Vagina (tissue), 2 donors: ENCODE measurements at regions not wholly inside any gene's neighbourhood (a gene's known extent, or its start where the extent isn't known, plus 50 kb on each side); places are given as distances from the start of the nearest gene placed in this dataset.

ENCODE experiments used
- DNase-seq, 2 donors: peaks; one replicate each; pipeline ENCODE4 v3.0.0-alpha.2; 2017; ENCODE audit errors: extremely low spot score in 2 of 2
- H3K27ac ChIP-seq: fragments of 200-600 bp; sonication (generic); one replicate; pipeline ENCODE4 v1.5.1; 2019
- H3K27me3 ChIP-seq: fragments of 200-600 bp; sonication (generic); one replicate; pipeline ENCODE4 v1.5.1; 2019
- H3K36me3 ChIP-seq, 2 donors: fragments of 200-600 bp; sonication (generic); one replicate each; pipeline ENCODE4 v1.5.1; 2017 to 2019
- H3K4me1 ChIP-seq: fragments of 200-600 bp; sonication (generic); one replicate; pipeline ENCODE4 v1.5.1; 2019
- H3K4me3 ChIP-seq, 2 donors: fragments of 200-600 bp; sonication (generic); 1 replicate in 1 of 2; 2 replicates in 1 of 2; pipeline ENCODE4 v1.5.1; 2016 to 2019
- H3K9me3 ChIP-seq: fragments of 200-600 bp; sonication (generic); one replicate; pipeline ENCODE4 v1.5.1; 2019
- CTCF ChIP-seq, 3 experiments: fragments of 450-650 bp in 2 of 3; fragments of 200-600 bp in 1 of 3; sonication (generic) in 1 of 3; IDR thresholded peaks; one replicate each; pipeline ENCODE4 v1.5.1; 2017 to 2019; ENCODE audit warnings: antibody characterized with exemption in 3 of 3, mild to moderate bottlenecking in 2 of 3, moderate library complexity in 2 of 3
- POLR2A ChIP-seq, 2 donors: fragments of 450-650 bp; IDR thresholded peaks; one replicate each; pipeline ENCODE4 v1.6.1; 2017; ENCODE audit warnings: antibody characterized with exemption in 2 of 2, mild to moderate bottlenecking in 2 of 2, moderate library complexity in 2 of 2
- POLR2AphosphoS5 ChIP-seq, 2 donors: sonication (generic); formaldehyde crosslinking; IDR thresholded peaks; one replicate each; pipeline ENCODE4 v1.9.0; 2017; ENCODE audit warnings: antibody characterized with exemption in 2 of 2, mild to moderate bottlenecking in 2 of 2, low read depth in 1 of 2; ENCODE audit not compliant: insufficient read depth in 1 of 2
- intact Hi-C: fragments of 100-400 bp; cut with DNase I; formaldehyde crosslinking; loops from one replicate; pipeline ENCODE4 v1.15.1; 2023

- Histone ChIP-seq H3K4me1 (no peaks in the 10 kb centered on the region), H3K4me3 (no peak overlapping the region), H3K27me3 (no peaks in the 10 kb centered on the region), H3K36me3 (no peaks in the 10 kb centered on the region), H3K9me3 (no peaks in the 10 kb centered on the region), H3K27ac (no peak overlapping the region)
- TF ChIP-seq POLR2AphosphoS5 (IDR thresholded peaks at IDR 0.05; ENCODE audit: insufficient read depth in 1 of 2, low read depth in 1 of 2) (no peak), CTCF (IDR thresholded peaks at IDR 0.05) (no peak), POLR2A (IDR thresholded peaks at IDR 0.05) (no peak)
- intact Hi-C loops: no loop called here
- no peak for DNase-seq
These were observed 1282.3 kb upstream of the NRXN1 start for GRCh38 chr2:52314231-52314630.

- TF ChIP-seq POLR2A (IDR thresholded peaks at IDR 0.05) (no peak), CTCF (IDR thresholded peaks at IDR 0.05) (no peak), POLR2AphosphoS5 (IDR thresholded peaks at IDR 0.05; ENCODE audit: insufficient read depth in 1 of 2, low read depth in 1 of 2) (no peak)
- no peaks in the 10 kb centered on the region for H3K9me3 ChIP-seq
- DNase-seq: no peak
- H3K4me1 ChIP-seq: no peaks in the 10 kb centered on the region
- no peak overlapping the region for H3K27ac ChIP-seq
- H3K36me3 ChIP-seq: no peaks in the 10 kb centered on the region
- no peaks in the 10 kb centered on the region for H3K27me3 ChIP-seq
- no peak overlapping the region for H3K4me3 ChIP-seq
- intact Hi-C loops: no loop called here
These were observed 1280.6 kb upstream of the NRXN1 start for GRCh38 chr2:52312486-52312885.

GRCh38 chr2:52311862-52312261 lies 1279.9 kb upstream of the NRXN1 start:
- H3K27ac ChIP-seq: no peak overlapping the region
- no peaks in the 10 kb centered on the region for H3K4me1 ChIP-seq
- intact Hi-C loops: no loop called here
- no peaks in the 10 kb centered on the region for H3K36me3 ChIP-seq
- DNase-seq: no peak
- no peaks in the 10 kb centered on the region for H3K9me3 ChIP-seq
- no peak for TF ChIP-seq POLR2AphosphoS5 (IDR thresholded peaks at IDR 0.05; ENCODE audit: insufficient read depth in 1 of 2, low read depth in 1 of 2)
- no peak for TF ChIP-seq POLR2A (IDR thresholded peaks at IDR 0.05)
- no peak for TF ChIP-seq CTCF (IDR thresholded peaks at IDR 0.05)
- no peak overlapping the region for H3K4me3 ChIP-seq
- H3K27me3 ChIP-seq: no peaks in the 10 kb centered on the region

- Histone ChIP-seq H3K9me3 (no peaks in the 10 kb centered on the region), H3K4me3 (no peak overlapping the region), H3K4me1 (no peaks in the 10 kb centered on the region), H3K27ac (no peak overlapping the region), H3K36me3 (no peaks in the 10 kb centered on the region), H3K27me3 (no peaks in the 10 kb centered on the region)
- intact Hi-C loops: no loop called here
- no peak for DNase-seq
- TF ChIP-seq POLR2AphosphoS5 (IDR thresholded peaks at IDR 0.05; ENCODE audit: insufficient read depth in 1 of 2, low read depth in 1 of 2) (no peak), CTCF (IDR thresholded peaks at IDR 0.05) (no peak), POLR2A (IDR thresholded peaks at IDR 0.05) (no peak)
These were observed 1276.2 kb upstream of the NRXN1 start for GRCh38 chr2:52308156-52308555.

- no peaks in the 10 kb centered on the region for H3K36me3 ChIP-seq
- no peak overlapping the region for H3K4me3 ChIP-seq
- DNase-seq: no peak
- no peak overlapping the region for H3K27ac ChIP-seq
- no peaks in the 10 kb centered on the region for H3K9me3 ChIP-seq
- no peaks in the 10 kb centered on the region for H3K4me1 ChIP-seq
- no peaks in the 10 kb centered on the region for H3K27me3 ChIP-seq
- no peak for TF ChIP-seq POLR2AphosphoS5 (IDR thresholded peaks at IDR 0.05; ENCODE audit: insufficient read depth in 1 of 2, low read depth in 1 of 2)
- TF ChIP-seq CTCF (IDR thresholded peaks at IDR 0.05): no peak
- TF ChIP-seq POLR2A (IDR thresholded peaks at IDR 0.05): no peak
- intact Hi-C loops: no loop called here
These were observed 1262.7 kb upstream of the NRXN1 start for GRCh38 chr2:52294628-52295027.
